ENCODE measurements at regions not wholly inside any gene's neighbourhood (a gene's known extent, or its start where the extent isn't known, plus 50 kb on each side); places are given as distances from the start of the nearest gene placed in this dataset.

- TF ChIP-seq, protein P1, sequence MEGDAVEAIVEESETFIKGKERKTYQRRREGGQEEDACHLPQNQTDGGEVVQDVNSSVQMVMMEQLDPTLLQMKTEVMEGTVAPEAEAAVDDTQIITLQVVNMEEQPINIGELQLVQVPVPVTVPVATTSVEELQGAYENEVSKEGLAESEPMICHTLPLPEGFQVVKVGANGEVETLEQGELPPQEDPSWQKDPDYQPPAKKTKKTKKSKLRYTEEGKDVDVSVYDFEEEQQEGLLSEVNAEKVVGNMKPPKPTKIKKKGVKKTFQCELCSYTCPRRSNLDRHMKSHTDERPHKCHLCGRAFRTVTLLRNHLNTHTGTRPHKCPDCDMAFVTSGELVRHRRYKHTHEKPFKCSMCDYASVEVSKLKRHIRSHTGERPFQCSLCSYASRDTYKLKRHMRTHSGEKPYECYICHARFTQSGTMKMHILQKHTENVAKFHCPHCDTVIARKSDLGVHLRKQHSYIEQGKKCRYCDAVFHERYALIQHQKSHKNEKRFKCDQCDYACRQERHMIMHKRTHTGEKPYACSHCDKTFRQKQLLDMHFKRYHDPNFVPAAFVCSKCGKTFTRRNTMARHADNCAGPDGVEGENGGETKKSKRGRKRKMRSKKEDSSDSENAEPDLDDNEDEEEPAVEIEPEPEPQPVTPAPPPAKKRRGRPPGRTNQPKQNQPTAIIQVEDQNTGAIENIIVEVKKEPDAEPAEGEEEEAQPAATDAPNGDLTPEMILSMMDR (optimal IDR thresholded peaks at IDR 0.05 in 1 of 3, IDR thresholded peaks at IDR 0.05 in 1 of 3, conservative IDR thresholded peaks at IDR 0.05 in 1 of 3; ENCODE audit: extremely low read depth in 1 of 3, insufficient read depth in 2 of 3, low read length in 3 of 3) = no peak
- no peak for TF ChIP-seq EZH2 (IDR thresholded peaks at IDR 0.05; ENCODE audit: low read length)
These were observed 98.7 kb upstream of the CHD6 start for GRCh38 chr20:41716911-41717310.
